HG03457 (cell line): ENCODE measurements at regions not wholly inside any gene's neighbourhood (a gene's known extent, or its start where the extent isn't known, plus 50 kb on each side); places are given as distances from the start of the nearest gene placed in this dataset.

ENCODE experiments used
- ATAC-seq: cut with Tn5 transposase; IDR thresholded peaks from one replicate; pipeline ENCODE4 v1.9.1; 2021; ENCODE audit warnings: moderate number of reproducible peaks; ENCODE audit not compliant: unreplicated experiment

GRCh38 chr2:203789618-203790017 lies 78.0 kb upstream of the CTLA4 start:
- no peak for ATAC-seq

GRCh38 chr2:203790134-203790852 lies 77.3 kb upstream of the CTLA4 start:
- no peak for ATAC-seq

- ATAC-seq: no peak
Measured at GRCh38 chr2:203796248-203797010, 71.1 kb upstream of the CTLA4 start.

- no peak for ATAC-seq
Measured at GRCh38 chr2:203797276-203797675, 70.3 kb upstream of the CTLA4 start.

- ATAC-seq: no peak
Measured at GRCh38 chr2:203797712-203798111, 69.9 kb upstream of the CTLA4 start.

GRCh38 chr2:203798296-203799087 lies 69.1 kb upstream of the CTLA4 start:
- ATAC-seq: no peak

GRCh38 chr2:203799908-203800307 lies 67.7 kb upstream of the CTLA4 start:
- ATAC-seq: peak; percentile 95

- ATAC-seq: no peak
Measured at GRCh38 chr2:203800783-203801182, 66.8 kb upstream of the CTLA4 start.

GRCh38 chr2:203802342-203803052 lies 65.1 kb upstream of the CTLA4 start:
- ATAC-seq: no peak

GRCh38 chr2:203803053-203803429 lies 64.5 kb upstream of the CTLA4 start:
- no peak for ATAC-seq

GRCh38 chr2:203804070-203804469 lies 63.5 kb upstream of the CTLA4 start:
- no peak for ATAC-seq

GRCh38 chr2:203804764-203805485 lies 62.6 kb upstream of the CTLA4 start:
- no peak for ATAC-seq

GRCh38 chr2:203805486-203805838 lies 62.1 kb upstream of the CTLA4 start:
- no peak for ATAC-seq

GRCh38 chr2:203806761-203807160 lies 60.8 kb upstream of the CTLA4 start:
- no peak for ATAC-seq

GRCh38 chr2:203808046-203808750 lies 59.4 kb upstream of the CTLA4 start:
- no peak for ATAC-seq

GRCh38 chr2:203809084-203809521 lies 58.5 kb upstream of the CTLA4 start:
- ATAC-seq: no peak

GRCh38 chr2:203809991-203810510 lies 57.5 kb upstream of the CTLA4 start:
- ATAC-seq: no peak

GRCh38 chr2:203811491-203812221 lies 55.9 kb upstream of the CTLA4 start:
- ATAC-seq: peak; percentile 53
